GM18511 (cell line): ENCODE measurements at regions not wholly inside any gene's neighbourhood (a gene's known extent, or its start where the extent isn't known, plus 50 kb on each side); places are given as distances from the start of the nearest gene placed in this dataset.
A peak's percentile ranks its signal among the peaks of the same experiment; 100 is the strongest.
"Not testable (repeated sequence)": the region's sequence is repeated elsewhere in the genome, so short reads cannot be mapped to it uniquely, and the experiment has no call there.

Experiments
- ATAC-seq: cut with Tn5 transposase; IDR thresholded peaks from one replicate; pipeline ENCODE4 v1.9.1; 2021; ENCODE audit warnings: mild to moderate bottlenecking, moderate library complexity; ENCODE audit not compliant: unreplicated experiment

DNA sequence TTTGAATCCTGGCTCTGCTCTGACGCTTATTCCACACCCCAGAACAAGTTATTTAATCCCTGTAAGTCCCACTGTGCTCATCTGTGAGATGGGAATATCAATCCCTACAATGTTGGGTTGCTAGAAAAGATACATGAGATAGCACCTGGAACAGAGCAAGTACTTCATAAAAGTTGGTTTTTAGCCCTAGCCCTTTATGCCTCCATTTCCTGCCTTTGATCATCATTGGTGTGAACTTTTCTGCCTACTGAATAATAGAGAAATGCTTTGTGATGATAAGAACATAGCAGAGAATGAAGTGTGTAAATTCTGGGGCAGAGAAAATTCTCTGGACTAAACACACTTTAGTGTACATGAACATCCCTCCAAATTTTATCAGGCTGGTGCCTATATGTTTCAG, 90.3 kb upstream of the RANBP6 start:
- no peak for ATAC-seq

DNA sequence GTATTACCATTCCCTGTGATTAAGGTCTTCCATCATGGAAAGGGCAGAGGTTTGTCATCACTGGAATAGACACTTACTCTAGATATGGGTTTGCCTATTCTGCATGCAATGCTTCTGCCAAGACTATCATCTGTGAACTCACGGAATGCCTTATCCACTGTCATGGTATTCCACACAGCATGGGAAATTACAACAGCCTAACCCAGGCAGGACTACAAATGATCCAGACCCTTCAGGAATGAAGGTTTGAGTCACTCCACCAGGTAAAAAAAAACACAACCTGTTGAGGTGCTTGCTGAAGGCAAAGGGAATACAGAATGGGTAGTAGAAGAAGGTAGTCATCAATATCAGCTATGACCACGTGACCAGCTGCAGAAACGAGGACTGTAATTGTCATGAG, 89.0 kb upstream of the RANBP6 start:
- ATAC-seq, result not testable (repeated sequence)

DNA sequence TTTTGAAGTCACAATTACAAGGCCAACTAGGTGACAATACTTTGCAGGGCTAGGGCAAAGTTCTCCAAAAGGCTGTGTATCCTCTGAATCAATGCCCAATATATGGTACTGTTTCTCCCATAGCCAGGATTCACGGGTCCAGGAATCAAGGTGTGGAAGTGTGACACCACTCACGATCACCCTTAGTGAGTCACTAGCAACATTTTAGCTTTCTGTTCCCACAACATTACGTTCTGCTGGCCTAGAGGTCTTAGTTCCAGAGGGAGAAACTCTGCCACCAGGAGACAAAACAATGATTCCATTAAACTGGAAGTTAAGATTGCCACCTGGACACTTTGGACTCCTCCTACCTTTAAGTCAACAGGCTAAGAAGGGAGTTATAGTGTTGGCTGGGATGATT, 88.5 kb upstream of the RANBP6 start:
- ATAC-seq, result not testable (repeated sequence)

DNA sequence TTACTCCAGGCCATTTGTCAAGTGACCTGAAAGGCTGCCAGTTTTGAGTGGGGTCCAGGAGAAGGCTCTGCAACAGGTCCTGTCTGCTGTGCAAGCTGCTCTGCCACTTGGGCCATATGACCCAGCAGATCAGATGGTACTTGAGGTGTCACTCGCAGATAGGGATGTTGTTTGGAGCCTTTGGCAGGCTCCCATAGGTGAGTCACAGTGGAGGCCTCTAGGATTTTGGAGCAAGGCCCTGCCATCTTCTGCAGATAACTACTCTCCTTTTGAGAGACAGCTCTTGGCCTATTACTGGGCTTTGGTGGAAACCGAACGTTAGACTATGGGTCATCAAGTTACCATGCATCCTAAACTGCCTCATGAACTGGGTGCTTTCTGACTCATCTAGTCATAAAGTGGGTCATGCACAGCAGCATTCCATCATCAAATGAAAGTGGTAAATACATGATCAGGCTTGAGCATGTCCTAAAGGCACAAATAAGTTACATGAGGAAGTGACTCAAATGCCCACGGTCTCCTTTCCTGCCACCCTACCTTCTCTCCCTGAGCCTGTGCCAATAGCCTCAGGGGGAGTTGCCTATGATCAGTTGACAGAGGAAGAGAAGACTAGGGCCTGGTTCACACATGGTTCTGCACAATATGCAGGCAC, 87.0 kb upstream of the RANBP6 start:
- not testable (repeated sequence) for ATAC-seq

DNA sequence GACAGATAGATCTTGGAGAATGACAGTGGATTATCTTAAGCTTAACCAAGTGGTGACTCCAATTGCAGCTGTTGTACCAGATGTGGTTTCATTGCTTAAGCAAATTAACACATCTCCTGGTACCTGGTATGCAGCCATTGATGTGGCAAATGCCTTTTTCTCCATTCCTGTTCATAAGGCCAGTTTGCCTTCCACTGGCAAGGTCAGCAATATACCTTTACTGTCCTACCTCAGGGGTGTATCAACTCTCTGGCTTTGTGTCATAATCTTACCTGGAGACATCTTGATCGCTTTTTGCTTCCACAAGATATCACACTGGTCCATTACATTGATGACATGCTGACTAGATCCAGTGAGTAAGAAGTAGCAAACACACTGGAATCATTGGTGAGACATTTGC, 86.3 kb upstream of the RANBP6 start:
- ATAC-seq, result not testable (repeated sequence)

DNA sequence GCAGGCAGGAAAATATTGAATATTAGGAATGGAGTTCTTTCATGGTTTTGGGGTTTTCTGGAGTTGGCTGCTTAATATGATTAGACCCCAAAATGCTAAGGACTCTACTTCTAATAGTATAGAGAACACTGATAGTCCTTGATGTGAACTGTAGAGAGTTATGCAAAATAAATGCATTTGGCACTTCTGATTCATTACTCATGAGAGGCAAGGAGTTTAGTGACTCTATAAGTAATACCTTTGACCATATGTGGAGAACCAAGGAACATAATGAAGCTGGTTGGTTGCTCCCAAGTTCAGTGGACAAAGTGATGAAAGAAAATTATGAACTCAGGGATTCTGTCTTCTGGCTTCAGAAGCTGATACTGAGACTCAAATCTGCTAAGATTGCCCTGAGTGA, 83.9 kb upstream of the RANBP6 start:
- not testable (repeated sequence) for ATAC-seq

DNA sequence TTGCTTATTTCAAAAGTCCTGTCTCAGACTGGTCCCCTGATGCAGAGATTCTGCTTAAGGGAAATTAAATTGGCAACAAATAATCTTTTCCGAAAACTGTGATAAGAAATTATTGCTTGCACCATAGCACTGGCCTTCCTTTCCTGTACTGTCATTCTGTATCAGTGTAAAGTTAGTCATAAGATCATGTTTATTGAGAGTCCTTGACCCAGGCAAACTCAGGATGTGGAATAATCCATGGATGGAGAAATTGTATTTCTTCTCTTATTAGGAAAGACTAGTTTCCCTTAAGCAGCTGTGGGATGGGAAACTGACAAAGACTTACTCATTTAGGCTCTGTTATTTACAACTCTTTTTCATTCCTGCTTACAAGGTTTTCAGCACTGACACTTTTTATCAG, 83.0 kb upstream of the RANBP6 start:
- no peak for ATAC-seq

DNA sequence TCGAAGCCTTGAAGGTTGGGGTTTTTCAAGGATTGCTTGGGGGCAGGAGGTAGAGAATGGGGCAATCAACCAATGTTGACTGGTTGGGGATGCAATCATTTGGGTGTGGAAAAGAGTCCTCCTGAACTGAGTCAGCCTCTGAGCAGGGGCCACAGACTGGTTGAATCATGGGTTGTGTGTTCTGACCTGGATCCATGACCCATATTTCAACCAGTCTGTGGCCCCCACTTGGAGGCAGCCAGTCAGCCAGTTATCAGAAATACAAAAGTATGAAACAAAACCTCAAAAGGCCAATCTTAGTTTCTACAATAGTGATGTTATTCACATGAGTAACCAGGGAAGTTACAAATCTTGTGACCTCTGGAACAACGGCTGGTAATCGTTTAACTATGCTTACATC, 81.4 kb upstream of the RANBP6 start:
- ATAC-seq, result no peak

DNA sequence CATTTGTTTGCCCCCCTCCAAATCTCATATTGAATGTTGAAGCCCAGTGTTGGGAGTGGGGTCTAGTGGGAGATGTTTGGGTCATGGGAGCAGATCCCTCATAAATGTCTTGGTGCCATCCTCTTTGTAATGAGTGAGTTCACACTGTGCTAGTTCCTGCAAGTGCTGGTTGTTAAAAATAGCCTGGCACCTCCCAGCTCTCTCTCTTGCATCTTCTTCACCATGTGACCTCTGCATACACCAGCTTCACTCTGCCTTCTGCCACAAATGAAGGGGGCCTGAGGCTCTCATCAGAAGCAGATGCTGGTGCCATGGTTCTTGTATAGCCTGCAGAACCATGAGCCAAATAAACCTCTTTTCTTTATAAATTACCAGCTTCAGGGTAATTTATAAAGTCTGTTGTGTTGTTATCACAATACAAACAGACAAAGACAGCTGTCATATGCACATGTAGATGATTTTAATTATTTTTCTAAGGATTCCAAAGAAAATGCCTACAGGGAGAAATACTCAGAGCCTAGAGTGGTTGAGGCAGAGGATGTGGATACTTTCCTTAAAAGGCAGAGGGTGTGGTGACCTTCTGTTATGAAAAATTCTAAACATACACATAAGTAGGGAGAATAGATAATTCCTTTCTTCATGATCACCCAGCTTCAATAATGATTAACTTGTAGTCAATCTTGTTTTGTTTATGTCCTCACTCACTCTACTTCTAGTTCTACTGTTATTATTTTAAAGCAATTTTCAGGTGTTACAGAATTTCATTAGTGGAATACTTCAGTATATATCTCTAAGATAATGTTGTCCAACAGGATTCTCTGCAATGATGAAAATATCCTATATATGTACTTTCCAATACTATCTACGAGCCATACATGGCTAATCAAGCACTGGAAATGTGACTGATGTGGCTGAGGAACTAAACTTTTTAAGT, 75.1 kb upstream of the RANBP6 start:
- ATAC-seq, result no peak

DNA sequence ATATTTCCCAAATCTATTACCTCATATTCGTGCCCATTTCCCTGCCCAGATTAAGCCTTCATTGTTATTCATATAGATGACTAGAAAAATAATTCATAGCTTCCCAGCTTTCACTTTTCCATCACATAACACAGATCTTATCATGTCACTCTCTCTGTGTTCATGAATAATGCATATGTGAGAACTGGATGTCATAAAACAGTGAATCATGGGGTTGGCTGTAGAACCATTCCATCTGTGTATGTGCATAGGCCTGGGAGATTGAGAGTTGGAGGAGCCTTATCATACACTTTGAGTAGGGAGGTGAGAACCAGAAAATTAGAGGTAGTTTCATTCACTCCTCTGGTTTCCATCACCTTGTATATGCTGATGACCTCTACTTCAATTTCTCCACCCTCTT, 73.9 kb upstream of the RANBP6 start:
- ATAC-seq, result no peak

DNA sequence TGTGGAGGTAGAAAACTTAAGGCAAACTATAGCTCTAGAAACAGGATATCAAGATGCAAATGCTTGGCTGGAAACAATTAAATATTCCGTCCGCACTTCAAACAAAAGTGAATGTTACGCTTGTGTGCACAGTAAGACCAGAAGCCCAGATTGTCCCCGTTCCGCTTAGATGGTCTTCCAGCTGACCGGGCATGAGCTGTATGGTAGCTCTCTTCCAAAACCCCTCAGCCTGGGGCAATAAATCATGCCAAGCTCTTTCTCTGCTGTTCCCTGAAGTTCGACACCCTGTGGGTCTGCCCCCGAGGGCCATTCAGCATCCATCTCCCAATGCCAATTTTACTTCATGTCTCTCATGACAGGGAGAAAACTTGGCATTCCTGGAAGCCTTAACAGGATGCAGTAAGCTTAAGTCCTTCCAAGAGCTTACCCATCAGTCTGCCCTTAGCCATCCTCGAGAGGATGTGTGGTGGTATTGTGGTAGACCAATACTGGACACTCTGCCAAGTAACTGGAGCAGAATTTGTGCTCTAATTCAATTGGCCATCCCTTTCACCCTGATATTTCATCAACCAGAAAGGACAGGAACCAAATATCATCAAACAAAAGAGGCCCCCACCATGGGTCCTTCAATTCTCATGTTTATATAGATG, 70.7 kb upstream of the RANBP6 start:
- no peak for ATAC-seq

DNA sequence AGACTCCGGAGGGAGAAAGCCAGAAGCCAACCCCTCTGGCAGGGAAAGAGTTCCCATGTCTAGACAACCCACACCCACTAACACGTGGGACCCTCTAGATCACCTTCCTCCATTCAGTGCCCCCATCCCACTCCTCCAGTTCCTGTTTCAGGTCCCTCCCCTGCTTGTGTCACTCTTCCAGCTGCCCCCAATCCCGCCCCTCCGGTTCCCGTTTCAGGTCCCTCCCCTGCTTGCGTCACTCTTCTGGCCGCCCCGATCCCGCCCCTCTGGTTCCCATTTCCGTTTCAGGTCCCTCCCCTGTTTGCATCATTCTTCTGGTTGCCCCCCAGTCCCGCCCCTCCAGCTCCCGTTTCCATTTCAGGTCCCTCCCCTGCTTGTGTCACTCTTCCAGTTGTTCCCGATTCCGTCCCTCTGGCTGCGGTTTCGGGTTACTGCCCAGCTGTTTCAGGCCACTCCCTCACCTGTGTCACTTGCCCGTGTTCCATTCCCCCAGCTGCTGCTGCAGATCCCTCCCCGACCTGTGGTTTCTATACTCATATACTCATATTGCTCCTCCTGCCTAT, 64.8 kb upstream of the RANBP6 start:
- ATAC-seq, result peak; percentile 94

DNA sequence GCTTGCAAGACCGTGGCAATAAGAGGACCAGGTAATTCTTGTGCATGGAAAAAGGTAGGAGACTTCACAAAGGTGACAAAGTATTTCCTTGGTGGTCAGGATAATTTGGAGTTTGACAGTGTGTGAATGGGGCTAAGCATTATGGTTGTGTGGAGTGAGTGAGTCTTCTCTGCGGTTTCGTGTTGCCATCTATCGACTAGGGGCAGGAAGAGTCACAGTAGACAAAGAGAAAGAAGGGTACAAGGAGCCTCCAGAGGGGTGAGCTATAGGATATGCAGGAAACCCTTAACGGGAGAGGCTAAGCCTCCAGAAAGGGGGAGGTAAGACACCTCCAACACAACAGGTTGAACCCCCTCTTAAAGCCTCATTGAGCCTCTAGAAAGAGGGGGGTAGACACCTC, 64.0 kb upstream of the RANBP6 start:
- no peak for ATAC-seq

DNA sequence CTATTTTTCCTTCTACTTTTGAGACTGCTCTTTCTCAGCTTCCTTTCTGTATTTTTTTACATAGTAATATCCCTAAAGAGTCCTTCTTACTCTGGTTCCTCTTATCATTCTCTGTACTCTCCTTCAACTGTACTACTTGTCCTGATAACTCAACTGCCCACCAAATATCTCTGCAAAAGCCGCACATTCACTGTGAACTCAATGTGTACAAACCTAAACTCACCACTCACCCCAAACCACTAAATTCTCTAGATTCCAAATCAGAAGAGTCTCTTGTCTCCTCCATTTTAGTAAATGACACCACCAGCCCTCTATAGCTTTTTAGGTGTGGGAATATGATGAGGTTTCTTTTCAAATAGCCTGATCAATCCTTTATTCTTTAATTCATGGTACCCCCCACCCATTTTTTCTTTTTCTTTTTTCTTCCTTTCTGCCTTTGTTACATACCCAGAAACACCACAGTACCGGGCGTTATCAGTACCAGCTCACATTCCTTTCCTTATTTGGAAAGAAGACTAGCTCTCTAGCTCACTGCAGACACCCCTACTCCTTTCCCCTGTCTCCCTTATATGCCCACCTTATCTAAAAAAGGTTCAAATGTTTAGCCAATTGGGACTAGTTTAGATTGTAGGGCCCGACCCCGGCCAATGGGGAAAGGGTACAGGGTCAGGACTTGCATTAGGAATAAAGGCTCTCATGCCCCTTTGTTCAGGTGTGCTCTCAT, 63.1 kb upstream of the RANBP6 start:
- ATAC-seq, result no peak

DNA sequence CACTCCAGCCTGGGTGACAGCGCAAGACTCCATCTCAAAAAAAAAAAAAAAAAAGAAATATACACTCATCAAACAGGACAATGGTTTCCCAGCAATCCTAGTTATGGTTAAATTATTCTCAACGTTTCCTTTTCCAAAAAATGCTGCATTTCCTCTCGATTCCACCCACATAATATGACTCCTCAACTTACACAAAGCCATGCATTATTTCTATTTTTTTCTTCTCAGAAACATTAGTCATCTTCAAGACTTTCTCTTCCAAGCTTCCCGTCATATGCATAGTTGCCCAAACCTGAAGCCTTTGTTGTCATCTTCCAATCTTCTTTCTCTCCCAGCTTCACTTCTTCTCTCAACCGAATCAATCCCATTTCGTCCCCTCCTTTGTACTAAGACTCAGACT, 61.4 kb upstream of the RANBP6 start:
- no peak for ATAC-seq

DNA sequence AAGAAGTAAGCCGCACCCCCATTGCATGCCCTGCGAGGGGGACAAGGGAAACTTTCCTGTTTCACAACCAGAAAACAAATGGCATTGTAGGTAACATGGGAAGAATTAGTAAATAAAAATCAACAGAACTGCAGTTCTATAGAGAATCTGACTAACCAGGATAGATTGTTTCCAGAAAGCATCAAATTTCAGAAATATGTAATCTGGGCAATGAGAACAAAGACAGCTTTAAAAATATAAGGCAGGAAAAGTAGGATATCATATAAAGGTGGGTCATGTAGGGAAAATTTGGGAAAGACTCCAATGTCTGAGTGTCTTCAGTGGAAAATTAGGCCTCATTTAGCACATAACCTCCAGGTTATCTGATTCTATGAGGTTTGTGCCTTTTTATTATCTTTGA, 58.3 kb upstream of the RANBP6 start:
- ATAC-seq, result no peak

DNA sequence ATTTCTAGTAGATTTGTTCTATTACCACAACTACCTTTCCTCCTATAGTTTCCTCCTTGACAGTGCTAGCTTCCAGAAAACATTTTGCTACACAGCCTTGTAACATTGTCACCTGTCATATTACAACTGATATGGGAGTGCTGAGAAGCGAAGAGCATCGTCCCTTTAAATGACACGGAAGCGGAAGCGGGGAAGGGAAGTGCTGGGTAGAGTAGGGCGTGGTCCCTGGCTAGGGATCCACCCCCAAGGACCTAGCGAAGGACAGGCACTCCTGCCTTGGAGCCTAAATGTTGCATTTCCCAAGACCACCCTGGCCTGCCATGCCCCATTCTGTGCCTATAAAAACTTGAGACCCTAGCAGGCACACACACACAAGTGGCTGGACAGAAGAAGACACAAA, 57.4 kb upstream of the RANBP6 start:
- no peak for ATAC-seq

DNA sequence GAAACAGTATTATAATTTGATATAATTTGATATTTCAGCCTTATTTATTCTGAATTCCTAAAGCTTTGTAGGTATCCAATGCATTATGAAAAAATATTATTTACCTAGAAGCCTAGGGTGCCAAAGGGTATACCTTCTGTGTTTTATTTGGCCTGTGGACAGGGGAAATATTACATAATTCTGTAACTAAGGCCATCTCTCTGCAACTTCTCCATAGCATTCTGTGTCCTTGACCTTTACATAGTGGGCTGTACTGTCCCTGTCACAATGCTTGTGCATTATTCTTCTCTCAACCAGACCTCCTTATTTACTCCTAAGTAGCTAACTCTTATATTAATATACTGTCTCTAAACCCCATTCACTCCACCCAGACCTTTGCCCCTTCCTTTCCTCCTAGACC, 57.0 kb upstream of the RANBP6 start:
- ATAC-seq, result no peak

DNA sequence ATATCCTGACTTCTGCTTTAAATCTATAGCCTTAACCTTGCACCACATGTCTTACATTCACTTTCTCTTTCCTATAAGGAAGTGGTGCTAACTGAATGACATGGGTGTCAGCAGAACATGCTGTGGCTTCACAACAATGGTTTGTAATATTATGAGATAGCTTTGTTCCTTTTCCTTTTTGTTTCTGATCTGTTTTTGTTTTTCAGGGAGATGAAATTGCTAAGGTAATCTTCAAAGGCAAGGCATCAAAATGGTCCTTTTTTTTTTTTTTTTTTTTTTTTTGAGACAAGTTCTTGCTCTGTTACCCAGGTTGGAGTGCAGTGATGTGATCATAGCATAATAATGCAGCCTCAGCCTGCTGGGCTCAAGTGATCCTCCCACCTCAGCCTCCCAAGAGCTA, 53.6 kb upstream of the RANBP6 start:
- peak; percentile 98 for ATAC-seq

DNA sequence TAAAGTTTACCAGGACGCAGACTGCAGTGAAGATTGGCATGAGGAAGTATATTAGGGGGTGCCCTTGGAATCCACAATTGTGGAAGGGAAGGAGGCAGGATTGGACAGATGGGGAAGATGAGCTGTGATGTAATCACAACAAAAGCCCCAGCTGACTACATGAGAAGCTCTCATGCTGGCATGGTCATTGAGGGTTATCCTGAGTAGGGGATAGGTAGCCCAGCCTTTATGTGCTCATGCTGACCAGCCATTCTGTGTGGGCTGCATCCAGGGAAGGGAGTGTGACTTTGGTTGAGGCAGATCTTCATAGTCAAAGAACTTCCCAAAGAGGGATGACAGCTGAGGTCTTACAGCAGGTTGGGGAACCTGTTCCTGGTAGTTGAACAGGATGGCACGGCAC, 52.0 kb upstream of the RANBP6 start:
- no peak for ATAC-seq
